ENCODE measurements at regions not wholly inside any gene's neighbourhood (a gene's known extent, or its start where the extent isn't known, plus 50 kb on each side); places are given as distances from the start of the nearest gene placed in this dataset.

DNA sequence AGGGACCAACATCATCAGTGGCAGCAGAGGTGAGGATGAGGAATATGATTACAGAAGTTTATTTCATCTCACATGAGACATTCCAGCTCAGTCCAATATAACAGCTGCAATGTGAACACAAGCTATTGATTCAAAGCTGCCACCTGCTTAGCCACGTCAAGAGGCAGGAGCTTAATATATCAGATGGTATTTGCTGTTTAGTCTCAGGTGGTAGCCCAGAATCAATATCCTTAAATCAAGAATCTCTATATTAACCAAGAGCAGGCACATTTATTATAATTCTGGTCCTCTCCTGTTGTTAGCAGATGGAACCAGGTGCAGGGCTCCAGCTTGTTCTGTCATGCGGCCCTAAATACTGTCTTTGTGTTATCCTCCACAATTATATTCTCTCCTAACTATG lies 431.6 kb downstream of the ICE1 start:
- TF ChIP-seq, protein P1, sequence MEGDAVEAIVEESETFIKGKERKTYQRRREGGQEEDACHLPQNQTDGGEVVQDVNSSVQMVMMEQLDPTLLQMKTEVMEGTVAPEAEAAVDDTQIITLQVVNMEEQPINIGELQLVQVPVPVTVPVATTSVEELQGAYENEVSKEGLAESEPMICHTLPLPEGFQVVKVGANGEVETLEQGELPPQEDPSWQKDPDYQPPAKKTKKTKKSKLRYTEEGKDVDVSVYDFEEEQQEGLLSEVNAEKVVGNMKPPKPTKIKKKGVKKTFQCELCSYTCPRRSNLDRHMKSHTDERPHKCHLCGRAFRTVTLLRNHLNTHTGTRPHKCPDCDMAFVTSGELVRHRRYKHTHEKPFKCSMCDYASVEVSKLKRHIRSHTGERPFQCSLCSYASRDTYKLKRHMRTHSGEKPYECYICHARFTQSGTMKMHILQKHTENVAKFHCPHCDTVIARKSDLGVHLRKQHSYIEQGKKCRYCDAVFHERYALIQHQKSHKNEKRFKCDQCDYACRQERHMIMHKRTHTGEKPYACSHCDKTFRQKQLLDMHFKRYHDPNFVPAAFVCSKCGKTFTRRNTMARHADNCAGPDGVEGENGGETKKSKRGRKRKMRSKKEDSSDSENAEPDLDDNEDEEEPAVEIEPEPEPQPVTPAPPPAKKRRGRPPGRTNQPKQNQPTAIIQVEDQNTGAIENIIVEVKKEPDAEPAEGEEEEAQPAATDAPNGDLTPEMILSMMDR (IDR thresholded peaks at IDR 0.05) = no peak
- no peak for TF ChIP-seq POLR2A (IDR thresholded peaks at IDR 0.05)

All from thyroid gland (tissue), 4 donors.